ENCODE measurements at regions not wholly inside any gene's neighbourhood (a gene's known extent, or its start where the extent isn't known, plus 50 kb on each side); places are given as distances from the start of the nearest gene placed in this dataset.

DNA sequence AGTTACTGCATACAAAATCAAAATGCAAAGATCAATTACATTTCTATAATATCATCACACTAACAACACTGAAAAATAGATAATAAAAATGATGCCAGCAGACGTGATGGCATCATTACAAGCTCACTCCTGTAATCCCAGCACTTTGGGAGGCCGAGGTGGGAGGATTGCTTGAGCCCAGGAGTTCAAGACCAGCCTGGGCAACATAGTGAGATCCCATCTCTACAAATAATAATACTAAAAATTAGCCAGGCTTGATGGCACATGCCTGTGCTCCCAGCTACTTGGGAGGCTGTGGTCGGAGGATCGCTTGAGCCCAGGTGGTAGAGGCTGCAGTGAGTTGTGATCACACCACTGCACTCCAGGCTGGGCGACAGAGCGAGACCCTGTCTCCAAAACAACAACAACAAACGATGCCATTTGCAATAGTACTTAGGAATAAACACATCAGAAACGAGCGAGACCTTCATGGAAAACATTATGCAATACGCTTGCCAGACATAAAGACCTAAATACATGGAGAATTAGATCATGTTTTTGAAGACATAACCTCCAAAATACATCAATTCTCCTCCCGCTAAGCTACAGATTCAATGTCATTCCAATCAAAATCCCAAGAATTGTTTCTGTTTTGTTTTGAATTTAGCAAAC is 86.6 kb upstream of the ERRFI1 start:
- no peak for DNase-seq

GRCh38 chr1:8111560-8111959 is 85.5 kb upstream of the ERRFI1 start:
- DNase-seq, result no peak

DNA sequence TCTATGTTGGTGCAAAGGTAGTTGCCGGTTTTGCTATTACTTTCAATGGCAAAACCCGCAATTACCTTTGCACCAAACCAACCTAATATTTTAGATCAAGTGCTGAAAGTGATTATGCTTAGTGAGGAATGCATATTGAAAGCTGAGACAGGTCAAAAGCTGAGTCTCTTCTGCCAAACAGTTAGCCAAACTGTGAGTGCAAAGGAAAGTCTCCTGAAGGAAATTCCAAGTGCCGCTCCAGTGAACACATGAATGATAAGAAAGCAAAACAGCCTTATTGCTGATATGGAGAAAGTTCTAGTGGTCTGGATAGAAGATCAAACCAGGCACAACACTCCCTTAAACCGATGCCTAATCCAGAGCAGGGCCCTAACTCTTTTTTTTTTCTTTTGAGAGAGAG is 83.1 kb upstream of the ERRFI1 start:
- no peak for DNase-seq

- no peak for DNase-seq
These were observed 81.8 kb upstream of the ERRFI1 start for GRCh38 chr1:8107897-8108296.

GRCh38 chr1:8104278-8105236 is 78.4 kb upstream of the ERRFI1 start:
- no peak for DNase-seq

DNA sequence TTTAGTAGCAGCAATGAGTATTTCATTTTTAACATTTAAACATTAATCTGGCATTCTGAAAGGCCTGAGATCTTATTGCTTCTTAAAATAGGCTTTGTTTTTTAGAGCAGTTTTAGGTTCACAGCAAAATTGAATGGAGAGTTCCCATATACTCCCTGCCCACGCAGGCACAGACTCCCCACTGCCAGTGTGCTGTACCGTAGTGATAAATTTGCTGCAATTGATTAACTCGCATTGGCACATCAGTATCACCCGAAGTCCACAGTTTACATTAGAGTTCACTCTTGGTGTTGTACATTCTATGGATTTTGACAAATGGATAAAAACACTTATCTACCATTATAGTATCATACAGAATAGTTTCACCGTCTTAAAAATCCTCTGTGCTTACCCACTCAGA is 71.8 kb upstream of the ERRFI1 start:
- DNase-seq, result no peak

- no peak for DNase-seq
These were observed 71.1 kb upstream of the ERRFI1 start for GRCh38 chr1:8097077-8097799.

GRCh38 chr1:8096105-8097011 is 70.2 kb upstream of the ERRFI1 start:
- no peak for DNase-seq

GRCh38 chr1:8095584-8095983 is 69.5 kb upstream of the ERRFI1 start:
- no peak for DNase-seq

- no peak for DNase-seq
These were observed 68.6 kb upstream of the ERRFI1 start for GRCh38 chr1:8094481-8095241.

DNA sequence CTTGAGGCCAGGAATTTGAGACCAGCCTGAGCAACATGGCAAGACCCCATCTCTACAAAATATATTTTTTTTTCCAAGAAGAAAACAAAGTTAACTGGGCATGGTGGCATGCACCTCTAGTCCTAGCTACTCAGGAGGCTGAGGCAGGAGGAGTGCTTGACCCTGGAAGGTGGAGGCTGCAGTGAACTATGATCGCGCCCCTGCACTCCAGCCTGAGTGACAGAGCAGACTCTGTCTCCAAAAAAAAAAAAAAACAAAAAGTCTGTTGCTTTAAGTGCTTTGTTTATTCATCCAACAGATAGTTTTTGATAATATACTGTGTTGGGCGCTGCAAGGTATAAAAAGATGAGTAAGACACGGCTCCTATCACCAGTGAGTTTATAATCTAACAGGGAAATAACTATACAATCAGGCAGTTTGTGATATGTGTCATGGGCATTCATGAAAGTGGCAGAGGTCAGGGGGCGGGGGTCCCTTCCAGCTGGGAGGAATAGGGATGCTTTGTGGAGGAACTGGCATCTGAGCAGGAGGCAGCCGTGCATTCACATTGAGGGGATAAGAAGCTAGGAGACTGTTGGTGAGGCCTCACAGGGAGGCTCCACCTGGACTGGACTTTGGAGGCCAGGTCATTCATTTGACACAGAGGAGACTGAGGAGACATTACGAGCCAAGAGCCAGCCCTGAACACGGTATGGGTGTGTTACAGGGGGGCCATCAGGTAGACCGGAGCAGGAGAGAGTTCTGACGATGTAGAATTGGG is 67.3 kb upstream of the ERRFI1 start:
- no peak for DNase-seq

GRCh38 chr1:8092657-8093056 is 66.5 kb upstream of the ERRFI1 start:
- no peak for DNase-seq

GRCh38 chr1:8091691-8092090 is 65.6 kb upstream of the ERRFI1 start:
- no peak for DNase-seq

GRCh38 chr1:8090241-8090702 is 64.2 kb upstream of the ERRFI1 start:
- no peak for DNase-seq

DNA sequence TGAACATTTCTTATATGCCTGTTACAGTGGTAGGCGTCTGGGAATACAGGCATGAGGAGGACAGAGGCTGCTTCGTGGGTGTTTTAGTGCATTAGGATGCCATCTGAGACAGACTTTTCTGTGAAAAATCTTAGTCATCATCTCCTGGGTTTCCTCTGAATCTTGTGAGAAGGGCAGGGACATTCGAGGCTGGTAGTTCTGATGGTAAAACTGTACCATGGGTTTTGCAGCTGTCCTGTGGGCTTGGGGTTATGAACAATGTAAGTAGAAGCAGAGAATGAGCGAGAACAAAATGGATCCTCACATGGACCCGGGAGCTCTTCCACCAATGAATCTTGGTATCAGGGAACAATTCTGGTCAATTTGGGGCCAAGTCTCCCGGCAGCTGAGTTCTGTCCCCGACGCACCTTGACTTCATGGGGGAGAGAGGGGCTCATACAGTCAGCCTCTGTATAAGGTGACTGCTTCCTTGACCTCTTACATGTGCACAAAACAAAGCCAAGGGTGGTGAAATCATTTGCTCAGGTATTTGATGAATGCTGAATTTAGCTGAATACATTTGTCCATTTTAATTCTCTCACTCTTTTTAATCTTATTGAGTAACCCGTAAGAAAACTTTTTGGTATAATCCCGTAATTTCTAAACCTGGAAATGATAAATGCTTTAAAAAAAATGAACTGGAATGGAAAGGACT is 63.6 kb upstream of the ERRFI1 start:
- no peak for DNase-seq

DNA sequence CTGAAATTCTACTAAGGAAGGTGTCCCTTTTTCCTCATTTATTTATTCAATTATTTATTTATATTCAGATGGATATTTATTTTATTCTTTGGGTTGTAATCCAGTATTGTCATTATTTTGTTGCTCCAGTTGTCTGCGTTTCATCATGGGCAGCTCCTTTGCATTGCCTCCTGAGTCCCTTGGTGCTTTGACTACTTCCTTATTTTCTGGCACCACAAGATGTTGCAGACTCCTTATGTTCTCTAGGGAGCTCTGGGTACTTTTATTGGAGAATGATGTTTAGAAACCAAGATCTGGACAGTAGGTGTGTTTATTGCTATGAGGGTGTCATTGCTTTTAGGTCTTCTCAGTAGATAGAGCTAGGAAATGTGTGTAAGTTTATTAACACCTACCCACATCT is 59.9 kb upstream of the ERRFI1 start:
- DNase-seq, result no peak

- no peak for DNase-seq
These were observed 58.8 kb upstream of the ERRFI1 start for GRCh38 chr1:8084913-8085312.

DNA sequence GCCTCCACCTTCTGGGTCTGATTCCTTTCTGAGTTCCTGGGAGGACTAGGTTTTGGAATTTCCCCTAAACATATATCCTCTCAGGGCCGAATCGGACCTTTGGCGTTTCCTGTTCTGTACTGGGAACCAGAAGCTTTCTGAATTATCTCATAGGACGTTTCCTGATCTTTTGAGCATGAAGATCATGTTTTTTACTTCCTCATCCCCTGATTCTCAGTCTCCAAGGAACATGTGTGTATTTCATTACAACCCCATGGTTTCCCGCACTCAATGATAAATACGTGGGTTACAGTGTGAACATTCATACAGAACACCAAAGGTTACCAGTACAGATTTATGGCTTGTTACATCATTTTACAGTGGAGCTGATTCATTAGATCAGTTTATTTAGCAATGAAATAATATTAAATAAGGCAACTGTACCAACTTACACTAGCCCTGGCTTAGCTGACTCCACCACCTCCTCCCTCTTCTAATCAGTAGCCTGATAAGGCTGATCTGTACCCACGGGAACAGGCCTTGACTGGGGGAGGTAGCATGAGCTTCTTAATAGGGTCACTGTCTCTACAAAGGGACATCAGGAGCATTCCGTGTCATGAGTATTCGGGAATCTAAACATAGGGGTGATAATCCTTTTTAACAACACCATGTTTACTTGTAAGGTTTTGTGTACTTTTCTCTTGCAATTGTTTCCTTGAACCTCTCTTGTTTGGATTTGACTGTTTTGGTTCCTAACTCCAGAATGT is 57.8 kb upstream of the ERRFI1 start:
- no peak for DNase-seq

DNA sequence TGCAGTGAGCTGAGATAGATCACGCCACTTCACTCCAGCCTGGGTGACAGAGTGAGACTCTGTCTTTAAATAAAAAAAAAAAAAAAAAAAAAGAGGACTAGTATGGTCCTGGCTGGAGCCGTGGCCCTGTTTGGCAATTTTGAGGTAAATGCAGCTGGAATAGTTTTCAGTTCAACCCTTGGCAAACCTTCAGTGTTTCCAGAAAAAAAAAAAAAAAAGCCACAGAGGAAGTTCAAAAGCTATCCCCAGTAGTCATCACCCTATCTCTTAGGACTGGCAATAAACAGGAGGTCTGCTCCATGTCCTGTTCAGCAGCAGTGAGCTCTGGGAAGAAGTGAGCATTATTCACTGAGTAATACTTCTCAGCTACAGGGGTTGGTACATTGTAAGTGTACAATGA is 56.8 kb upstream of the ERRFI1 start:
- no peak for DNase-seq

Data from femur (tissue), 1 donor.